ENCODE measurements at regions not wholly inside any gene's neighbourhood (a gene's known extent, or its start where the extent isn't known, plus 50 kb on each side); places are given as distances from the start of the nearest gene placed in this dataset.

DNA sequence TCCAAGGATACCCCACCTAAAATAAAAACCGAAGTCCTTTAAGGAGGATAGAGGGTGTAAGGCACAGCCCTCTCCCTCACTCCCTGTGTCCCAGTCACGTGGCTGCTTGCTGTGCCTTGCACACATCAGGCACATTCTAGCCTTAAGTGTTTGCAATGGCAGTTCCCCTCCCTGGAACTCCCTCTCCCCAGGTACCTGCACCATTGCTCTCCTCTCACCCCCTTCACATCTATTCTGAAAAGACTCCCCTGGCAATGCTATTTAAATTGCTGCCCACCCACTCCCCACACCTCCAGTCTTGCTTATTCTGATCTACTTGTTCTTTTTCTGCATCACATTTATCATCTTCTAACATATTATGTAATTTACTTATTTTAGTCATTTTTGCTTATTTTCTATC is 91.6 kb upstream of the LNX1 start:
- no peak for DNase-seq

DNA sequence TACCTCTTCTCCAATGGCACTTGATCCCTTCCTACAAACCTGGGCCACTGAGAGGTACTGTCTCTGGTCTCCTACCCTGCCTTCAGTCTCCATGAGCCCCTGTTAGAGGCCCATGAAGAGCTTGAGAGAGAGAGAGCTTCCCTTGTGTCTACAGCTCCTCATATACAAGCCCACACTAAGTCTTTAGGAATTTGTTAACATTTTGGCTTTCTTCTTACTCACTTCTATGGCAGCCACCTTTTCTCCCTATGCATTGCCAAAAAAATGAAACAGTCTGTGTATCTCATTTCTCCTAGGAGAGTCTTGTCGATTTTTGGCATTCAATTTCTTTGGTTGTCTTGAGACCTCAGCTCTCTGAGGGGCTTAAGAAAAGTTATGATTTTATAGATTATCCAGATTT is 90.9 kb upstream of the LNX1 start:
- DNase-seq, result no peak

DNA sequence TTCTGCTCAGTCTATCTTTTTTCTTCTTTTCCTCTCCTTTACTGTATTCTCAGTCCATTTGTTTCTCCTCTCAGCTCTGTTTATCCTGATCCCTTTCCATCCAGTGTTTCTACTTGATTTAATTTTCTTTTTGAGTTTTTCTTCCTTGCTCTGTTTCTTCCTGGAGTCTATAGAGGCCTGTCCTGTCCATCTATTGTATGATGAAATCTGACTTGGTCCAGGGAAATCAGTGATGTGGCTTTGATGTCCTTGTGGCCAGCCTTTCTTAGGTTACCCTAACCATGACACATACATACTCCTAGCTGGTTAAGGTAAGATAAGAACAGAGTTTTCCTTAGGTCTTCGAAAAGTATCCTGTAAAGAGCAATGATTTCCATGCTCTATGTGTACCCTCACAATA is 89.3 kb upstream of the LNX1 start:
- no peak for DNase-seq

DNA sequence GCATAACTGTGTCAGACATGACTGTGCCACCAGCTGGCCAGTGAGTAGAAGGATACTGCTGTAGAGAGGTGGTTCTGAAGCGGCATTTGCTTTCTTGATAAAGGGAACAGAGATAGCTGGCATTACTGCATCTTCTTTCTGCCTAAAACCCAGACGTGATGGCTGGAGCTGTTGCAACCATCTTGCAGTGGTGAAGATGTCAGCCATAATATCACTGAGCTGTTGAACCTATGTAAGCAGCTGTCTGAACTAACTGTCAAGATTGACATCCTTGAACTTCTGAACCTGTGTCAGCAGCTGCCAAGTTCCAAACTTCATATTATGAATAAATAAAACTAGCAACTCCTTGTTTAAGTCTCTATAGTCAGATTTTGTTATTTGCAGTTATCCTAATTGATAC is 88.9 kb upstream of the LNX1 start:
- DNase-seq, result no peak

DNA sequence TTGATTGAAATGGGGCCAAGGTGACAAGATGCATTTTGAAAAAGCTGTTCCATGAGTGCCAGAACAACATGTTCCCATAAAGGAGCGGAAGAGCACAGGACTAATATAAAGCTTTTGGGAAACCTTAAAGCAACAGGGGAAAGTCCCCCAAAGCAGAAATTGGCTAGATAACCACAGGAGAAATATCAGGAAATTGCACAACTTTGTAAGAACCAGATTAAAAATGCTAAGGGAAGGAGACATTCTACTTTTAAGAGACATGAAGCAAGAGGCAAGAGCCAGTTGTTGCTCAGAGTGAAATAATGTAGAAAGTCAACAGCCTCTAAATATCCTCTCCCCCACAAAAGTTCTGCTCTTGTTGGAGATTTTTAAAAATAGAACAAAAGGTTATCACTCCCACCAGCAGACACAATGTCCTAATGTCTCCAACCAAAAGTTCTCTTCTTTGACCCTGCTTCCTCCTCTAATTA is 85.2 kb upstream of the LNX1 start:
- no peak for DNase-seq

DNA sequence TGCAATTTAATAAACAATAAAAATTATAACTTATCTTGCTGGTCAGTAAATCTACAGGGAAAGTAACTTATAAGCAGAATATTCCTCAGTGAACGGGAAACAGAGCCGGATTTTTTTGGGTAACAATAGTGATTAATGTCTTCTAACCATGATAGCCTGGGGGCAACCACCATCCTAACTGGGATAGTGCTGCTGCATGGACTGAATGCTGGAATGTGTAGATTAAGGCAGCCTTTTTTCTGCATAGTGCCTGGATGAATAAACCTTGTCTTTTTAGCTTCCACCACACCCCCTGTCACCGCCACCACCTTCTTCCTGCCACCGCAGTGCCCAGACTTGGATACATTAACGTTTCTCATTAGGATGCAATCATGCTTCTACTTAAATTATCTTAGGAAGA is 83.6 kb upstream of the LNX1 start:
- no peak for DNase-seq

DNA sequence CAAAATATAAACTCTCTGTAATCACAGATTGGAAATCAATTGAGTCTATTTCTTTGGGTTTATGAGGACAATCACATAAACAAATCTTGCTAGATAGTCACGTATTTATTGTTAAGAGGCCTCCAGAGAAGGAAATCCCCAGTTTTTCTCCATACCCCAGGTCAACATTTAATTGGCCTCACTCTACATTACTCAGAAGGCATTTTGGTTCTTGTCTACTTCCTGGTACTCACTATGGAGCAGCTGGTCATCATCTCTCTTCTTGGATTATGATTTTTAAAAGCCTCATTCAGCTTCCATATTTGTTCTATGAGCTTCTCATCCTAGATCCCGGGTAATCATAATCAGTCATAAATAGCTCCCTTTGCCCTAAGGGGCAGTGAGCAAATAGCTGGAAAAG is 81.6 kb upstream of the LNX1 start:
- no peak for DNase-seq

- DNase-seq, result no peak
Measured at GRCh38 chr4:53671757-53672156, 80.5 kb upstream of the LNX1 start.

- no peak for DNase-seq
Measured at GRCh38 chr4:53659737-53660136, 68.5 kb upstream of the LNX1 start.

DNA sequence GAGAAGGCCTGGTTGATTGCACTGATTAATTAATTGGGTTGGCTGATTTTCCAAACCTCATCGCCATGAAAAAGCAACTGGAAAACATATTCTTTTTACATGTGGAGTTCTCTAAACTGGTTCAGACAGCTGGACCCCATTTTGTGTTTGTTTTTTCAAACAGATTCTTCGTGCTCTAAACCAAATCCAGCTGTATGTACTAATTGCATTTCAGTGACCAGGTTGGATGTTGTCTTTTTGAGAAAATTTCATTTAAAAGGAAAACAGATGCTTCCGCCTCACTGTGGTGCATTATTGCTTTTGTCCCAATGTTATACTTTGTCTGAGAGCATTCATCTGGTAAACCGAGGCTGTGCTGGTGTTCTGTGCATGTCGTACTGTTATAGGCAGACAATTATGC is 67.8 kb upstream of the LNX1 start:
- DNase-seq, result no peak

GRCh38 chr4:53658029-53658428 is 66.7 kb upstream of the LNX1 start:
- DNase-seq, result no peak

DNA sequence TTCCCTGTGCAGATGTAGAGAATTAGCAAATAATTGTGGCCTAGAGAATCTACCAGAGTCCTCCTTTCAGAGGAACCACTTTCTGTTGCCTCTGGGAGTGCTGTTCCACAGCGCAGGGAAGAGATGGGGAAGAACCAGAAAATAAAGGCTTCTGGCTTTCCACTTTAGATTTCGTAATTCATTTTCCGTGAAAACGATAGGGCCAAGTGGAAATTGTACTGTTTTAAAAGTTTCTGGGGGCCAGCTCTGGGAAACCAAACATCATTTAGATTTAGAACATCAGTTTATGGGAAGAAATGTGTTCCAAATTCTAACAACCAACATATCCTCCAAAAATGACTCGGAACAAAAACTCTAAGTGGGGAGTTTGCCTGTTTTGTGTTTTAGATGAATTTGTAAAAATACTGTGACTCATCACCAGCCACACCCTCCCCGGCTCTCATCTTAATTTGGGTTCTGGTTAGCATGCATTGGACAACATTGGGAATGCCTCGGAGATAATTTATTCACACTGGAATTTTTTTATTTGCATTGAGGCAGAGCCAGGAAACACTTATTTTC is 65.2 kb upstream of the LNX1 start:
- DNase-seq, result no peak

- no peak for DNase-seq
Measured at GRCh38 chr4:53654300-53654758, 63.0 kb upstream of the LNX1 start.

- DNase-seq, result no peak
Measured at GRCh38 chr4:53653484-53654053, 62.3 kb upstream of the LNX1 start.

DNA sequence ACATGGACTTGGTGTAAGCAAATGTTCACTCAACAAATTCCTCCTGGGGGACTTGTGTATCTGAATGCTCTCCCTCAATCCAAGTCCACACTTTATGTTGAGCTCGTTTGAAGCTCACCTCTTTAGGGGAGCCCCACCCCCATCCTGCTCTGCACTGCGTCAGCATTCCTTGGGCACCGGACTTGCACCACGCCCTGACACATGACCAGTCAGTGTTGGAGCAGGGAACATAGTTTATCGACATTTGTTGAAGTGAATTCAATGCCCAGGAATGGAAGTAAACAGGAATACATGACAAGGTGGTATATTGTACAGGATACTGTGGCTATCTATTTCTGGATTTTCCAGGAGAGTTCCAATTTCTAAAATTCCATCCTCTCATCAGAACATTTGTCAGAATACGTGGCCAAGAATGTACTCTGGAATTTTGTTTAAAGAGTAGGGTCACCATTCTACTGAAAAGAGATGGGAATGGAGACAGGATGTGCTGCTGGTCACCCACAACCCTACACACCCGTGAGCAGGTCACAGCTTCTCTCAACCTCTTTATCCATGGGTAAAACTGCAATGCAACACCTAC is 60.0 kb upstream of the LNX1 start:
- no peak for DNase-seq

DNA sequence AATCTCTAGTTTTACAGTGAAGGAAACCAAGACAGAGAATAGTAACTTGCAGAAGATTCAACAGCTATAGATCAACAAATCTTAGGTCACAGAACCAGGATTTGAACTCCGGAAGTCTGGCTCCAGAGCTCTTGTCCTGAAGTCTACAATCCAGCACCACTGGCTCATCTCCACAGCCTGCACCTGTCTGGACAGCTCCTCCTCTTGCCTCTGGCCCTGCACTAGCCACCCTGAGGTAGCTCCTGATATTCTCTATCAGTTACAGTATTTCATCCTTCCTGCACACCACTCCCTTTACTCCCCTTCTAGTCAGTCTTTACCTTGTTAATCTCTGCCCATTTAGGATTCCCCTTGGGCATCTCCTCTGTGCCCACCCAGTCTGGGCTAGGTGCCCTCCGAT is 58.1 kb upstream of the LNX1 start:
- no peak for DNase-seq

GRCh38 chr4:53647547-53647946 is 56.3 kb upstream of the LNX1 start:
- DNase-seq, result no peak

DNA sequence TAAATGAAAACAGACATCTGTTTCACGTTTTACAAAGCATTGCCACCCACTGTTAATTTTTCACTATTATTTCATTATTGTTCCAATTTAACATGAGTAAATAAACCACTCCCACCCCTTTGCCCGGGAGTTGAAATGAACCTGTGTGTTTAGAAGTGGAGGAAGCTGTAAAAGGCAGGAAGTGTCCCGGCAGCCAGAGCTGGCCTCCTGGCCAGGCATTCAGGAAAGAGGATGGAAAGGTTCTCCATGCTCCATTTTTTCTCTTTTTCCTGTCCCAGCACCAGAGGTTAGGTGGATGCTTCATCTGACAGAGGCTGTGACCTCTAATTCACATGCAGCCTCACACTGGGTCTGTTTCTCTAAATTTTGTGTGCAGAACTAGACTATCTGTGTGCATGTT is 55.5 kb upstream of the LNX1 start:
- DNase-seq, result no peak

DNA sequence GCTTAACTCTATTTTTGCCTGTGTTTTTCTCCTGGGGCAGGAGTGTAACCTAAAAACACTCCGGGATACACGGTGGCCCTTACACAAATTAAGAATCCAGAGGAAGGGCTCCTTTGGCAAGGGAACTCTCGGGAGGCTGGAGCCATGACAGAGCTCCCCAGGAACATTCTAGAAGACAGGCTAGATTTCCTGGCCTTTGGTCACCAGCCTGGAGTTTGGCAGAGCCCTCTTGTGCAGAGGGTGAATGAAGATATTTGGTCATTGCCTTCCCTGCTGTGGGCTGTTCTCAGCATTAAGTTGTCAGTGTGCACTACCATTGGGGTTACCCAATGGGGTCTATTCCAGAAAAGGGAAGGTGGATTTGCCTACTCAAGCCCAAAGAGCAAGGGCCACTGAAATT is 53.8 kb upstream of the LNX1 start:
- no peak for DNase-seq

DNA sequence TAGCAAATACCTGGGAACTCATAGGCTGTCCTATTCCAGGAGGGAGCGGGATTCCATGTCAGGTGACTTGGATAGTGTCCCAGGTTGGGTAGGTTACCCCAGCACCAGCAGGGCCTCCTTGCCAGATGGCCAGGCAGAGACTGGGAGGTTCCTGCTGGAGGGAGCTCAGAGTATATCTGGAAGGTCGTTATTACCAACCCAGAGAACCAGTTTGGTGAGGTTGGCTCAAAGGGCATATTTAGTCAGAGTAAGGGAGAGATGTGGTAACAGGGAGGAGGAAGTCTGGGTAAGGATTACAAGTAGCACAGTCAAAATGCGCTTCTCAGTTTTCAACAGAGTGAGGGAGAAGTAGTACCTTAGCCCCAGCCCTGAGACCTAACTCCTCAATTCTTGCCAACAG is 53.3 kb upstream of the LNX1 start:
- no peak for DNase-seq
